HEK293T (cell line): ENCODE measurements at regions not wholly inside any gene's neighbourhood (a gene's known extent, or its start where the extent isn't known, plus 50 kb on each side); places are given as distances from the start of the nearest gene placed in this dataset.
A peak's percentile ranks its signal among the peaks of the same experiment; 100 is the strongest.

ENCODE experiments used
- CTCF ChIA-PET: fragments of 350-600 bp; formaldehyde crosslinking; extraction: SDS; loops from one replicate; lab custom pipeline; 2021; ENCODE audit warnings: antibody characterized with exemption, inconsistent platforms; lab: Yijun Ruan, JAX
- POLR2A ChIA-PET: fragments of 350-600 bp; formaldehyde crosslinking; extraction: SDS; loops from one replicate; lab custom pipeline; 2020; ENCODE audit warnings: antibody characterized with exemption, inconsistent platforms; lab: Yijun Ruan, JAX
- DNase-seq: peaks from one replicate; pipeline ENCODE4 v3.0.0; 2012; ENCODE audit warnings: mixed read lengths; ENCODE audit errors: extremely low spot score
- ARNT ChIP-seq: fragments of 450-650 bp; IDR thresholded peaks from 2 replicates; pipeline ENCODE4 v1.6.1; 2017; ENCODE audit warnings: mild to moderate bottlenecking
- BHLHE40 ChIP-seq: fragments of 450-650 bp; IDR thresholded peaks from 2 replicates; pipeline ENCODE4 v1.6.1; 2016; ENCODE audit warnings: mild to moderate bottlenecking, moderate library complexity, borderline replicate concordance
- CTBP1 ChIP-seq: fragments of 450-650 bp; IDR thresholded peaks from 2 replicates; pipeline ENCODE4 v1.6.1; 2016; ENCODE audit warnings: borderline replicate concordance
- ELF4 ChIP-seq: fragments of 450-650 bp; IDR thresholded peaks from 2 replicates; pipeline ENCODE4 v1.6.1; 2017; ENCODE audit warnings: antibody characterized with exemption
- FOXA1 ChIP-seq: fragments of 450-650 bp; IDR thresholded peaks from 2 replicates; pipeline ENCODE4 v1.6.1; 2016; ENCODE audit warnings: mild to moderate bottlenecking
- FOXK2 ChIP-seq: fragments of 450-650 bp; IDR thresholded peaks from 2 replicates; pipeline ENCODE4 v1.6.1; 2016; ENCODE audit warnings: mild to moderate bottlenecking
- FOXM1 ChIP-seq: fragments of 450-650 bp; IDR thresholded peaks from 2 replicates; pipeline ENCODE4 v1.6.1; 2017; ENCODE audit warnings: mild to moderate bottlenecking, borderline replicate concordance
- HDGF ChIP-seq: fragments of 450-650 bp; IDR thresholded peaks from 2 replicates; pipeline ENCODE4 v1.6.1; 2017; ENCODE audit warnings: antibody characterized with exemption, borderline replicate concordance
- L3MBTL2 ChIP-seq: fragments of 450-650 bp; conservative IDR thresholded peaks from 2 replicates; pipeline ENCODE4 v1.6.1; 2016; ENCODE audit warnings: mild to moderate bottlenecking
- LEF1 ChIP-seq: fragments of 450-650 bp; IDR thresholded peaks from 2 replicates; pipeline ENCODE4 v1.6.1; 2017; ENCODE audit warnings: mild to moderate bottlenecking, borderline replicate concordance
- NFRKB ChIP-seq: fragments of 450-650 bp; IDR thresholded peaks from 2 replicates; pipeline ENCODE4 v1.6.1; 2016; ENCODE audit warnings: mild to moderate bottlenecking, moderate library complexity
- PKNOX1 ChIP-seq: fragments of 450-650 bp; IDR thresholded peaks from 2 replicates; pipeline ENCODE4 v1.6.1; 2016
- SP1 ChIP-seq: fragments of 450-650 bp; IDR thresholded peaks from 2 replicates; pipeline ENCODE4 v1.6.1; 2017
- SUZ12 ChIP-seq: fragments of 450-650 bp; IDR thresholded peaks from 2 replicates; pipeline ENCODE4 v1.6.1; 2016; ENCODE audit warnings: mild to moderate bottlenecking
- TARDBP ChIP-seq: fragments of 450-650 bp; IDR thresholded peaks from 2 replicates; pipeline ENCODE4 v1.6.1; 2016
- ZNF384 ChIP-seq: fragments of 450-650 bp; IDR thresholded peaks from 2 replicates; pipeline ENCODE4 v1.6.1; 2016

GRCh38 chr3:81375921-81376320 is 385.5 kb downstream of the GBE1 start:
- no peak for TF ChIP-seq FOXK2
- no peak for TF ChIP-seq SUZ12
- DNase-seq: no peak
- CTCF ChIA-PET: no interaction called here
- POLR2A ChIA-PET: no interaction called here

- TF ChIP-seq FOXK2: no peak
- TF ChIP-seq LEF1: no peak
- TF ChIP-seq FOXM1: no peak
- no peak for TF ChIP-seq BHLHE40
- no peak for TF ChIP-seq SP1
- no peak for TF ChIP-seq ARNT
- no peak for TF ChIP-seq ZNF384
- no peak for TF ChIP-seq PKNOX1
- TF ChIP-seq L3MBTL2: no peak
- ChIA-PET POLR2A (no interaction called here), CTCF (no interaction called here)
- DNase-seq: no peak
Measured at GRCh38 chr3:81364411-81364810, 397.0 kb downstream of the GBE1 start.

GRCh38 chr3:81363816-81364215 is 397.6 kb downstream of the GBE1 start:
- no peak for DNase-seq
- POLR2A ChIA-PET: no interaction called here
- TF ChIP-seq FOXA1 (no peak), FOXM1 (no peak), CTBP1 (no peak), TARDBP (no peak), SP1 (no peak), ARNT (no peak), ELF4 (no peak), FOXK2 (no peak), ZNF384 (no peak), NFRKB (no peak)
- CTCF ChIA-PET: no interaction called here

GRCh38 chr3:81354119-81354518 is 407.3 kb downstream of the GBE1 start:
- no peak for DNase-seq
- CTCF ChIA-PET: no interaction called here

GRCh38 chr3:81352867-81353266 is 408.6 kb downstream of the GBE1 start:
- ChIA-PET CTCF (no interaction called here), POLR2A (no interaction called here)
- TF ChIP-seq BHLHE40 (no peak), FOXM1 (no peak), SUZ12 (no peak), CTBP1 (no peak), ELF4 (no peak), FOXK2 (no peak), FOXA1 (no peak), NFRKB (no peak), TARDBP (no peak), L3MBTL2 (no peak), HDGF (no peak), ZNF384 (no peak), ARNT (no peak), PKNOX1 (no peak), LEF1 (no peak)
- peak; percentile 21 for DNase-seq

More at GRCh38 chr3:81354119-81354518, 407.3 kb downstream of the GBE1 start:
- TF ChIP-seq L3MBTL2 (no peak), ELF4 (no peak), FOXA1 (no peak), ARNT (no peak), FOXM1 (no peak), PKNOX1 (no peak), HDGF (no peak), TARDBP (no peak), CTBP1 (no peak), BHLHE40 (no peak), SUZ12 (no peak), ZNF384 (no peak), NFRKB (no peak), SP1 (no peak), FOXK2 (no peak), LEF1 (no peak)
- POLR2A ChIA-PET: no interaction called here

- DNase-seq: no peak
- CTCF ChIA-PET: no interaction called here
- POLR2A ChIA-PET: no interaction called here
- TF ChIP-seq NFRKB (no peak), FOXA1 (no peak), TARDBP (no peak), CTBP1 (no peak), BHLHE40 (no peak), FOXK2 (no peak), ARNT (no peak), ZNF384 (no peak), FOXM1 (no peak), SP1 (no peak), LEF1 (no peak), ELF4 (no peak), SUZ12 (no peak), PKNOX1 (no peak), L3MBTL2 (no peak), HDGF (no peak)
Measured at GRCh38 chr3:81349816-81350340, 411.6 kb downstream of the GBE1 start.
